Sigmoid colon (tissue), 3 donors: ENCODE measurements at regions not wholly inside any gene's neighbourhood (a gene's known extent, or its start where the extent isn't known, plus 50 kb on each side); places are given as distances from the start of the nearest gene placed in this dataset.

ENCODE experiments used
- POLR2A ChIP-seq, 2 donors: fragments of 450-650 bp; IDR thresholded peaks; one replicate each; pipeline ENCODE4 v1.6.1; 2016; ENCODE audit warnings: antibody characterized with exemption in 2 of 2, mild to moderate bottlenecking in 2 of 2, moderate library complexity in 2 of 2
- TF ChIP-seq, protein P1 (sequence below), 4 experiments: fragments of 450-650 bp in 3 of 4; fragments of 200-600 bp in 1 of 4; IDR thresholded peaks; one replicate each; pipeline ENCODE4 v1.5.1; 2016 to 2019; ENCODE audit warnings: antibody characterized with exemption in 4 of 4, mild to moderate bottlenecking in 3 of 4, moderate library complexity in 2 of 4

DNA sequence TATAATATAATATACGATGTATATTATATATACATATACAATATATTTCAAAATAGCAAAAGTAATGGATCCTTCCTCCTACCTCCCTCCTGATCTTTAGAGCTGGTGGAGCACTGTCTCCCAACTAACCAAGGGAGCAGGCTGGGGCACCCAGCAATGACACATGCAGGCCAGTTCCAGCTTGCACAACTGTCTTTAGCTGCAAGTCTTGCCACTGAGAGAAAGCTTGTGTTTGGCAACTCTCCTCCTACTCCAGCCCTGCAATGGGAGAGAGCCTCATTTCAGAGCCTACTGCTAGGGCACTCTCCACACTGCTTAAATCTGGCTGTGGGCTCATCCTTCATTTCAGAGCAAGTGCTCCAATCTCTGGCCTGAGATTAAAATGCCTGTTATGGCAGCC is 469.8 kb upstream of the OLFM3 start:
- TF ChIP-seq, protein P1, sequence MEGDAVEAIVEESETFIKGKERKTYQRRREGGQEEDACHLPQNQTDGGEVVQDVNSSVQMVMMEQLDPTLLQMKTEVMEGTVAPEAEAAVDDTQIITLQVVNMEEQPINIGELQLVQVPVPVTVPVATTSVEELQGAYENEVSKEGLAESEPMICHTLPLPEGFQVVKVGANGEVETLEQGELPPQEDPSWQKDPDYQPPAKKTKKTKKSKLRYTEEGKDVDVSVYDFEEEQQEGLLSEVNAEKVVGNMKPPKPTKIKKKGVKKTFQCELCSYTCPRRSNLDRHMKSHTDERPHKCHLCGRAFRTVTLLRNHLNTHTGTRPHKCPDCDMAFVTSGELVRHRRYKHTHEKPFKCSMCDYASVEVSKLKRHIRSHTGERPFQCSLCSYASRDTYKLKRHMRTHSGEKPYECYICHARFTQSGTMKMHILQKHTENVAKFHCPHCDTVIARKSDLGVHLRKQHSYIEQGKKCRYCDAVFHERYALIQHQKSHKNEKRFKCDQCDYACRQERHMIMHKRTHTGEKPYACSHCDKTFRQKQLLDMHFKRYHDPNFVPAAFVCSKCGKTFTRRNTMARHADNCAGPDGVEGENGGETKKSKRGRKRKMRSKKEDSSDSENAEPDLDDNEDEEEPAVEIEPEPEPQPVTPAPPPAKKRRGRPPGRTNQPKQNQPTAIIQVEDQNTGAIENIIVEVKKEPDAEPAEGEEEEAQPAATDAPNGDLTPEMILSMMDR (IDR thresholded peaks at IDR 0.05): no peak
- no peak for TF ChIP-seq POLR2A (IDR thresholded peaks at IDR 0.05)
